Sigmoid colon (tissue), 6 donors: ENCODE measurements at regions not wholly inside any gene's neighbourhood (a gene's known extent, or its start where the extent isn't known, plus 50 kb on each side); places are given as distances from the start of the nearest gene placed in this dataset.
"Not testable (repeated sequence)": the region's sequence is repeated elsewhere in the genome, so short reads cannot be mapped to it uniquely, and the experiment has no call there.

ENCODE experiments used
- DNase-seq: peaks from one replicate; pipeline ENCODE4 v3.0.0-alpha.2; 2019
- H3K27ac ChIP-seq, 4 donors: fragments of 200-600 bp; sonication (generic); one replicate each; pipeline ENCODE4 v1.5.1; 2016 to 2019; ENCODE audit warnings: mild to moderate bottlenecking in 1 of 4
- H3K27me3 ChIP-seq, 3 donors: fragments of 200-600 bp; sonication (generic); one replicate each; pipeline ENCODE4 v1.5.1; 2019; ENCODE audit warnings: mild to moderate bottlenecking in 1 of 3
- H3K36me3 ChIP-seq, 4 donors: fragments of 200-600 bp; sonication (generic); one replicate each; pipeline ENCODE4 v1.5.1; 2016 to 2019
- H3K4me1 ChIP-seq, 4 donors: fragments of 200-600 bp; sonication (generic); one replicate each; pipeline ENCODE4 v1.5.1; 2017 to 2019
- H3K4me3 ChIP-seq, 4 donors: fragments of 200-600 bp; sonication (generic); one replicate each; pipeline ENCODE4 v1.5.1; 2017 to 2019; ENCODE audit warnings: mild to moderate bottlenecking in 2 of 4, moderate library complexity in 1 of 4
- H3K9me3 ChIP-seq, 4 donors: fragments of 200-600 bp in 3 of 4; sonication (generic) in 3 of 4; one replicate each; pipeline versions ENCODE4 v1.5.1 to v1.6.1; 2013 to 2019
- EP300 ChIP-seq, 4 donors: sonication (generic); formaldehyde crosslinking; IDR thresholded peaks; one replicate each; pipeline ENCODE4 v1.6.1; 2017; ENCODE audit warnings: antibody characterized with exemption in 4 of 4
- POLR2A ChIP-seq, 2 donors: fragments of 450-650 bp; IDR thresholded peaks; one replicate each; pipeline ENCODE4 v1.6.1; 2016; ENCODE audit warnings: antibody characterized with exemption in 2 of 2, mild to moderate bottlenecking in 2 of 2, moderate library complexity in 2 of 2
- POLR2AphosphoS5 ChIP-seq, 4 donors: sonication (generic); formaldehyde crosslinking; IDR thresholded peaks; one replicate each; pipeline ENCODE4 v1.6.1; 2017; ENCODE audit warnings: antibody characterized with exemption in 4 of 4
- WGBS, 2 donors: extraction: QIAGEN DNeasy Blood & Tissue Kit; methylation state at CpG; one replicate each; pipeline ENCODE4 v1.1.7; 2013; 5-methylcytosine and 5-hydroxymethylcytosine counted together
- intact Hi-C: fragments of 100-400 bp; cut with DNase I; formaldehyde crosslinking; loops from one replicate; pipeline ENCODE4 v1.15.1; 2023
- TF ChIP-seq, protein P1 (sequence below), 4 experiments: fragments of 450-650 bp in 3 of 4; fragments of 200-600 bp in 1 of 4; IDR thresholded peaks; one replicate each; pipeline ENCODE4 v1.5.1; 2016 to 2019; ENCODE audit warnings: antibody characterized with exemption in 4 of 4, mild to moderate bottlenecking in 3 of 4, moderate library complexity in 2 of 4
- donor health status: healthy with polysubstance abuse.
- donor health status: healthy.

DNA sequence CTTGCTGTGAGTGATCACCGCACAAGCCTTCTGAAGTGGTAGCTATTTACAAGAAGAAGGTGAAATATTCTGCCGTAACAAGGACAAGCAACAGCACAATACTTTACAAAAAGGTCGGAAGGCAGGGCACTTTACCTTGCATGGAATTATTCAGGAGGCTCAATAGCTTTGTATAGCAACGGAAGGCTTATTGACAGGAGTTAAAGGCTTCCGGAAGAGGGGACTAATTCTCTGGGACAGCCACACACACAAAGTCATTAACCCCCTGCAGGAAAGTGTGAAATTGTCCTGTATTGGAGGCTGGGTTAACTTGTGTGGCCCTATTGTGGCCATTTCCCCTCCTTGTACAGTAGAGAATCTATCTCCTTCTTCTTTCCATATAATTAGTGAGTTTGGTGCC, 199.3 kb upstream of the SEMA6A start:
- 88 to 96% methylated on average over 5 of the region's 5 CpGs for WGBS, 2 donors
- Histone ChIP-seq H3K27ac (no peak overlapping the region), H3K36me3 (no peaks in the 10 kb centered on the region), H3K4me3 (no peak overlapping the region), H3K27me3 (no peaks in the 10 kb centered on the region), H3K4me1 (peaks cover 0 to 18% (median 10%) of the 10 kb centered on the region in 4 donors), H3K9me3 (no peaks in the 10 kb centered on the region)
- intact Hi-C loops = no loop called here
- no peak for DNase-seq
- no peak for TF ChIP-seq POLR2AphosphoS5 (IDR thresholded peaks at IDR 0.05)
- TF ChIP-seq POLR2A (IDR thresholded peaks at IDR 0.05) = no peak
- no peak for TF ChIP-seq EP300 (IDR thresholded peaks at IDR 0.05)
- TF ChIP-seq, protein P1, sequence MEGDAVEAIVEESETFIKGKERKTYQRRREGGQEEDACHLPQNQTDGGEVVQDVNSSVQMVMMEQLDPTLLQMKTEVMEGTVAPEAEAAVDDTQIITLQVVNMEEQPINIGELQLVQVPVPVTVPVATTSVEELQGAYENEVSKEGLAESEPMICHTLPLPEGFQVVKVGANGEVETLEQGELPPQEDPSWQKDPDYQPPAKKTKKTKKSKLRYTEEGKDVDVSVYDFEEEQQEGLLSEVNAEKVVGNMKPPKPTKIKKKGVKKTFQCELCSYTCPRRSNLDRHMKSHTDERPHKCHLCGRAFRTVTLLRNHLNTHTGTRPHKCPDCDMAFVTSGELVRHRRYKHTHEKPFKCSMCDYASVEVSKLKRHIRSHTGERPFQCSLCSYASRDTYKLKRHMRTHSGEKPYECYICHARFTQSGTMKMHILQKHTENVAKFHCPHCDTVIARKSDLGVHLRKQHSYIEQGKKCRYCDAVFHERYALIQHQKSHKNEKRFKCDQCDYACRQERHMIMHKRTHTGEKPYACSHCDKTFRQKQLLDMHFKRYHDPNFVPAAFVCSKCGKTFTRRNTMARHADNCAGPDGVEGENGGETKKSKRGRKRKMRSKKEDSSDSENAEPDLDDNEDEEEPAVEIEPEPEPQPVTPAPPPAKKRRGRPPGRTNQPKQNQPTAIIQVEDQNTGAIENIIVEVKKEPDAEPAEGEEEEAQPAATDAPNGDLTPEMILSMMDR (IDR thresholded peaks at IDR 0.05) = no peak

GRCh38 chr5:116772806-116773205, 198.2 kb upstream of the SEMA6A start:
- intact Hi-C loops = no loop called here
- TF ChIP-seq POLR2AphosphoS5 (IDR thresholded peaks at IDR 0.05) (no peak), EP300 (IDR thresholded peaks at IDR 0.05) (no peak), POLR2A (IDR thresholded peaks at IDR 0.05) (no peak)
- TF ChIP-seq, protein P1 (IDR thresholded peaks at IDR 0.05) = no peak
- Histone ChIP-seq H3K27me3 (no peaks in the 10 kb centered on the region), H3K9me3 (no peaks in the 10 kb centered on the region), H3K27ac (no peak overlapping the region), H3K36me3 (no peaks in the 10 kb centered on the region), H3K4me3 (no peak overlapping the region), H3K4me1 (peaks cover 0 to 18% (median 10%) of the 10 kb centered on the region in 4 donors)
- WGBS, 2 donors = 70 to 73% methylated on average over 3 of the region's 3 CpGs
- no peak for DNase-seq

DNA sequence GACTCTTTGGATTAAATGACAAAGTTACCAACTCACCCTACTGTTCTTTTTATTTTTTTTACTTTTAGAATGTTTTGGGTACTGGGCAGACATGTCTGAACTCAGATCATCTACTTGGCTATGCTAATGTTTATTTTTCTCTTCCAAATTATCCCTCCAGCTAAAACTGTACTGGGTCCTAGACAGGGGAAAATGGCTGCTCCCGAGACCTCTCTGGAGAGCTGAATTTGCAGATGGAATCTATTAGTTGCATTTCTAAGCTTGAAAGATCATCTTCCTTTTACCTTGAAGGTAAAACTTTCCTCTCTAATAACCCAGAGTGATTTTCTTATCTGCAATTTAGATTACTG, 197.5 kb upstream of the SEMA6A start:
- TF ChIP-seq POLR2A (IDR thresholded peaks at IDR 0.05) (no peak), POLR2AphosphoS5 (IDR thresholded peaks at IDR 0.05) (no peak), EP300 (IDR thresholded peaks at IDR 0.05) (no peak)
- TF ChIP-seq, protein P1 (IDR thresholded peaks at IDR 0.05) = no peak
- no peaks in the 10 kb centered on the region for H3K27me3 ChIP-seq
- no peaks in the 10 kb centered on the region for H3K36me3 ChIP-seq
- H3K27ac ChIP-seq = no peak overlapping the region
- intact Hi-C loops = no loop called here
- H3K4me1 ChIP-seq = peaks cover 0 to 18% (median 10%) of the 10 kb centered on the region in 4 donors
- 88 to 89% methylated on average over 1 of the region's 1 CpG for WGBS, 2 donors
- no peak overlapping the region for H3K4me3 ChIP-seq
- DNase-seq = no peak
- no peaks in the 10 kb centered on the region for H3K9me3 ChIP-seq

GRCh38 chr5:116771466-116772151, 197.0 kb upstream of the SEMA6A start:
- Histone ChIP-seq H3K4me3 (no peak overlapping the region), H3K36me3 (no peaks in the 10 kb centered on the region), H3K27me3 (no peaks in the 10 kb centered on the region), H3K4me1 (peaks cover 0 to 18% (median 10%) of the 10 kb centered on the region in 4 donors), H3K9me3 (no peaks in the 10 kb centered on the region), H3K27ac (no peak overlapping the region)
- TF ChIP-seq POLR2A (IDR thresholded peaks at IDR 0.05) = no peak
- TF ChIP-seq, protein P1 (IDR thresholded peaks at IDR 0.05) = no peak
- no peak for TF ChIP-seq POLR2AphosphoS5 (IDR thresholded peaks at IDR 0.05)
- no peak for TF ChIP-seq EP300 (IDR thresholded peaks at IDR 0.05)
- DNase-seq = no peak
- WGBS, 2 donors = 80 to 90% methylated on average over 9 of the region's 9 CpGs
- intact Hi-C loops = no loop called here

- not testable (repeated sequence) for H3K9me3 ChIP-seq, H3K36me3 ChIP-seq, H3K27ac ChIP-seq, H3K4me3 ChIP-seq, DNase-seq, H3K27me3 ChIP-seq
- peaks cover 0 to 18% (median 10%) of the 10 kb centered on the region in 4 donors for H3K4me1 ChIP-seq
- intact Hi-C loops = loop anchor here (10.0 kb wide), 1 partner anchor 145 kb away; no protein-coding TSS in a partner anchor
- 98 to 100% methylated on average over 2 of the region's 2 CpGs for WGBS, 2 donors
Observed at GRCh38 chr5:116769953-116770352, 195.3 kb upstream of the SEMA6A start.
